Muscle of leg (tissue), 3 donors: ENCODE measurements at regions not wholly inside any gene's neighbourhood (a gene's known extent, or its start where the extent isn't known, plus 50 kb on each side); places are given as distances from the start of the nearest gene placed in this dataset.
A peak's percentile ranks its signal among the peaks of the same experiment; 100 is the strongest.

Experiments used
- DNase-seq: peaks from one replicate; pipeline ENCODE4 v3.0.0; 2013
- H3K27ac ChIP-seq: one replicate; pipeline ENCODE4 v1.5.1; 2013; ENCODE audit warnings: mild to moderate bottlenecking, low read length, control low read depth
- H3K27me3 ChIP-seq: one replicate; pipeline ENCODE4 v1.6.1; 2013; ENCODE audit warnings: low read length; ENCODE audit not compliant: control insufficient read depth, insufficient read depth
- H3K36me3 ChIP-seq: one replicate; pipeline ENCODE4 v1.6.1; 2013; ENCODE audit warnings: low read length; ENCODE audit not compliant: control insufficient read depth, insufficient read depth
- H3K4me1 ChIP-seq: one replicate; pipeline ENCODE4 v1.6.1; 2013; ENCODE audit warnings: low read length; ENCODE audit not compliant: control insufficient read depth, insufficient read depth
- H3K4me3 ChIP-seq: one replicate; pipeline ENCODE4 v1.5.1; 2013; ENCODE audit warnings: low read length, control low read depth
- H3K9me3 ChIP-seq: replicated peaks from 2 replicates; pipeline ENCODE4 v1.6.1; 2013; ENCODE audit warnings: low read depth, low read length; ENCODE audit not compliant: control insufficient read depth
- WGBS: methylation state at CpG from one replicate; pipeline ENCODE4 v1.1.5; 2013; ENCODE audit warnings: missing lambda C conversion rate; ENCODE audit not compliant: insufficient coverage; 5-methylcytosine and 5-hydroxymethylcytosine counted together

GRCh38 chr12:123100882-123101281 is 50.0 kb downstream of the PITPNM2 start:
- DNase-seq = no peak
- no peaks in the 10 kb centered on the region for H3K27me3 ChIP-seq
- no peaks in the 10 kb centered on the region for H3K9me3 ChIP-seq
- no peak overlapping the region for H3K4me3 ChIP-seq
- 72% methylated on average over 2 of the region's 3 CpGs for WGBS
- H3K27ac ChIP-seq = no peak overlapping the region
- H3K36me3 ChIP-seq = no peaks in the 10 kb centered on the region
- H3K4me1 ChIP-seq = peaks cover 43% of the 10 kb centered on the region

- DNase-seq = no peak
- H3K4me3 ChIP-seq = no peak overlapping the region
- no peaks in the 10 kb centered on the region for H3K27me3 ChIP-seq
- 85% methylated on average over 6 of the region's 9 CpGs for WGBS
- H3K36me3 ChIP-seq = no peaks in the 10 kb centered on the region
- H3K27ac ChIP-seq = no peak overlapping the region
- H3K4me1 ChIP-seq = peaks cover 43% of the 10 kb centered on the region
- no peaks in the 10 kb centered on the region for H3K9me3 ChIP-seq
Measured at GRCh38 chr12:123100450-123100849, 50.4 kb downstream of the PITPNM2 start.

DNA sequence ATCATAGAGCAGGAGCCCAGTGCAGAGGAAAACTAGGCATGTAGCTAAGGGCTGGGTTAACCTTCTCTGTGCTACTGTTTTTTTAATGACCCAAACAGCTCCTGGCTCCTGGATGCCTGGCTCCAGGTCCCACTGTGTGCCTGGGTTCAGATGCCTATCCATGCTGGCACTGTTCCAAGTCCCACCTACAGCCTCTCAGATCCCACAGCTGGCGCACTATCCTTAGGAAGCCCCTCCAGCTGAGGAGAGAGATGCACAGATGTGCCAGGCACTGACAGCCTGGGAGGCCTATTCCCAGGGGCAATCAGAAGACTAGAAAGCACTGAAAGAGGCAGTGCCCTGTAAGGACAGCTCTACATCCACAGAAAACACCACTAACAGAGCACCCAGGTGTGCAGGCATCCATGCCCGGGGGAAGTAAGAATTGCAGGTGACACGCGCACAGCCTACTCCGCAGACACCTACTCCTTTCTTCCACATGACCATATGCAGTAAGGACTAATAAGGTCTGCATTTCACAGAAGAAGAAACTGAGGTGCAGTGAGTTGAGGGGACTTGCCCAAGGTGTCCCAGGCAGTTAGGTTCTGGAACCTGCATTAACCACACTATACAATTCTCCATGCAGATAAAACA is 51.2 kb downstream of the PITPNM2 start:
- Histone ChIP-seq H3K4me3 (no peak overlapping the region), H3K27me3 (no peaks in the 10 kb centered on the region), H3K4me1 (peaks cover 51% of the 10 kb centered on the region), H3K36me3 (no peaks in the 10 kb centered on the region), H3K27ac (no peak overlapping the region), H3K9me3 (no peaks in the 10 kb centered on the region)
- no peak for DNase-seq
- no CpG with 5 or more reads among the region's 5 CpGs for WGBS

DNA sequence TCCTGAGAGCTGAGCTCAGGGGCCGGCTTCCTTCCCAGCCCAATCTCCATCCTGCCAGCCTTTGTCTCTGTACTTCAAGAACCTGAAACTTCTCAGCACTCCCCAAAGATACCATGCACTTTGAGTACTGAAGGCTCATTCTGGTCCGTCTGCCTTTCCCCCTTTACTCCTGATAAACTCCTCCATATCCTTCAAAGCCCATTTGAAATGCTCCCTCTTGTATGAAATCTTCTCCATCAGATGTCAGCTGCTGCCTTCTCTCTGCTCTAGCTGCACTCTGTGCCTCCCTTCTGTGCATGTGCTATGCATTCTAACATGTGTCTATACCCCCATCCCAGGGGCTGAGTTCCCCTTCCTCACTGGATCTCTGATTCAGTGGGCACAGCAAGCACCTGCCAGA is 52.1 kb downstream of the PITPNM2 start:
- Histone ChIP-seq H3K9me3 (no peaks in the 10 kb centered on the region), H3K36me3 (no peaks in the 10 kb centered on the region), H3K4me3 (no peak overlapping the region), H3K27me3 (no peaks in the 10 kb centered on the region), H3K4me1 (peaks cover 60% of the 10 kb centered on the region), H3K27ac (no peak overlapping the region)
- WGBS = 92% methylated on average over 2 of the region's 2 CpGs
- DNase-seq = no peak

DNA sequence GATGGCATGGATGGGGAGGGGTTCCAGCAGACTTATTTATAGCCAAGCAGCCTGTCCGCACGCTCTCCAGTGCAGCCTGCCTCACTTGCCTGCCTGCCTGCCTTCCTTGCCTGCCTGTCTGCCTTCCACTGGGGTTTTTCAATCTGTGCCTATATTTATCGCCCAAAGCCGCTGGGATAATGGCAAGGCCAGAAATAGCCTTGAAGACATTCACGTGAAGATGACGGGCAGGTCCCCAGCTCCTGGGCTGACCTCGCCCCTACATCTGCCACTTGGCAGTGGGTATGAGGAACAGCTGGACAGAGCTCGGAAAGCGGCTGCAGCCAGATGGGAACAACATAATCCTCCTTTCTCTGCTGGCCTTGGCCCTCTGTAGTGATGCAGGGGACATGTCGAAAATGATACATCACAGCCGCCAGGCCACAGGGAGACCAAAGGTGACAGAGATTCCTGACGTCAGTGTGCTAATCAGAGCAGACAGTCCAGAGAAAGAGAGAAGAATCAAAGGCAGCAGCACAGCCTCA is 53.3 kb downstream of the PITPNM2 start:
- no peaks in the 10 kb centered on the region for H3K36me3 ChIP-seq
- H3K9me3 ChIP-seq = no peaks in the 10 kb centered on the region
- H3K4me1 ChIP-seq = peaks cover 64% of the 10 kb centered on the region
- 29% methylated on average over 9 of the region's 12 CpGs for WGBS
- peak overlapping the region; percentile 85 for H3K27ac ChIP-seq
- no peaks in the 10 kb centered on the region for H3K27me3 ChIP-seq
- DNase-seq = peak; percentile 84
- no peak overlapping the region for H3K4me3 ChIP-seq

DNA sequence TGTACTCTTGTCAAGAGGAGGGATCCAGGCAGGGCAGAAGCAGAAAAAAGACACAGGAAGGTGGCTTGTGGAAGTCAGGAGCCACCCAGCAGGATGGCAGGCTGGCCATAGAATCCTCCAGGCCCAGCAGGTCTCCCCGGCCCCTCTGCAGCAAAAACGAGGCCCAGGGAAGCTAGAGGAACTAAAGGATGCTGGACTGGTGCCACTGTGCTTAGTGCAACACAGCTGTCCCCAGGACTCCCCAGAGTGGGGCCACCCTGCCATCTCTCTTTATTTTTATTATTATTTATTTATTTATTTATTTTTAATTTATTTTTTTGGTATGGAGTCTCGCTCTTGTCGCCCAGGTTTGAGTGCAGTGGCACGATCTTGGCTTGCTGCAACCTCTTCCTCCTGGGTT is 54.1 kb downstream of the PITPNM2 start:
- no peak overlapping the region for H3K4me3 ChIP-seq
- no peaks in the 10 kb centered on the region for H3K27me3 ChIP-seq
- peaks cover 64% of the 10 kb centered on the region for H3K4me1 ChIP-seq
- peak overlapping the region; percentile 85 for H3K27ac ChIP-seq
- no peaks in the 10 kb centered on the region for H3K9me3 ChIP-seq
- H3K36me3 ChIP-seq = no peaks in the 10 kb centered on the region
- WGBS = 94% methylated on average over 3 of the region's 5 CpGs
- peak; percentile 57 for DNase-seq

- 95% methylated on average over 6 of the region's 8 CpGs for WGBS
- Histone ChIP-seq H3K9me3 (no peaks in the 10 kb centered on the region), H3K36me3 (no peaks in the 10 kb centered on the region), H3K4me1 (peaks cover 64% of the 10 kb centered on the region), H3K27me3 (no peaks in the 10 kb centered on the region), H3K27ac (peak overlapping the region; percentile 85), H3K4me3 (no peak overlapping the region)
- no peak for DNase-seq
Measured at GRCh38 chr12:123096182-123096581, 54.7 kb downstream of the PITPNM2 start.

DNA sequence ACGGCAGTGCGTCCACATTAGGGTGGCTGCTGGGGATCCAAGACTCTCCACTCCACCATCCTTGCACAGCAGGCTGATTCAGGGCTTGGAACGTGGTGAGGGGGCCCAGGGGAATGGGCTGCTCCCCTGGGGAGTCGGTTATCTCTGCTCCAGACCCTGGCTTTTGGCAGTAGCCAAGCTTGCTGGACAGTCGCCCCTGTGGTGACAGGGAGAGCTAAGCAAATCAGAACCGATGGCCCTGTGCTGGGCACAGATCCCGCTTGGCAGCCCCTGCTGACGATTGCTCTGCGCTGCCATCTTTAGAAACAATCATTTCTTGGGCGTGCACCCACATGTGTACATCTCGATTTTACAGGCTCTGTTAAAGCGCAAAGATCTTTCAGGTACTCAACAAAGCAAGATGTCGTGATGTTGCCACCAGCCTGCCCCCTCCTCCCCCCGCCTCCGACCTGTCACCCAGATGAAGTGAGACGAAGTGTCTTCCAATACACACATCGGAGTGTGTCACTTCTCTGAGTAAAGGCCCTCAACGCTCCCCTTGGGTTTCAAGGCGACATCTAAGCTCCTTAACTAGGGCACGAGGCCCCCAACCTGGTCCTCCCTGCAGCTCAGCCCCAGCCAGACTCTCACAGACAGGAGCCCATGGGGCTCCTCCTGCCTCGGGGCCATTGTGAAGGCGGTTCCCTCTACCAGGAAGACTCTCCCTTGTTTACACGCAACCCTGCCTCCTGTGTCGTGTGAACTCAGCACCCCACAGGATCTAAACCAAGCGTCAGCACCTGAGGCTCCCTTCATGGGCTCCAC is 55.6 kb downstream of the PITPNM2 start:
- Histone ChIP-seq H3K4me3 (no peak overlapping the region), H3K4me1 (peaks cover 64% of the 10 kb centered on the region), H3K27me3 (no peaks in the 10 kb centered on the region), H3K27ac (no peak overlapping the region), H3K36me3 (no peaks in the 10 kb centered on the region), H3K9me3 (no peaks in the 10 kb centered on the region)
- whole genome bisulfite sequencing = 74% methylated on average over 23 of the region's 25 CpGs
- DNase-seq = no peak

- no peaks in the 10 kb centered on the region for H3K36me3 ChIP-seq
- no peaks in the 10 kb centered on the region for H3K27me3 ChIP-seq
- peak; percentile 28 for DNase-seq
- no peak overlapping the region for H3K27ac ChIP-seq
- 38% methylated on average over 6 of the region's 18 CpGs for WGBS
- no peaks in the 10 kb centered on the region for H3K9me3 ChIP-seq
- no peak overlapping the region for H3K4me3 ChIP-seq
- peaks cover 58% of the 10 kb centered on the region for H3K4me1 ChIP-seq
Measured at GRCh38 chr12:123094349-123095077, 56.4 kb downstream of the PITPNM2 start.

GRCh38 chr12:123092866-123093265 is 58.0 kb downstream of the PITPNM2 start:
- H3K4me1 ChIP-seq = peaks cover 44% of the 10 kb centered on the region
- no peaks in the 10 kb centered on the region for H3K27me3 ChIP-seq
- WGBS = 88% methylated on average over 2 of the region's 4 CpGs
- no peak overlapping the region for H3K4me3 ChIP-seq
- no peaks in the 10 kb centered on the region for H3K36me3 ChIP-seq
- no peak for DNase-seq
- H3K9me3 ChIP-seq = no peaks in the 10 kb centered on the region
- H3K27ac ChIP-seq = no peak overlapping the region
